Iris pigment epithelial cell (primary cell): ENCODE measurements at regions not wholly inside any gene's neighbourhood (a gene's known extent, or its start where the extent isn't known, plus 50 kb on each side); places are given as distances from the start of the nearest gene placed in this dataset.

Source experiments
- DNase-seq: peaks from one replicate; pipeline ENCODE4 v3.0.0-alpha.2; 2011; ENCODE audit warnings: low read depth

DNA sequence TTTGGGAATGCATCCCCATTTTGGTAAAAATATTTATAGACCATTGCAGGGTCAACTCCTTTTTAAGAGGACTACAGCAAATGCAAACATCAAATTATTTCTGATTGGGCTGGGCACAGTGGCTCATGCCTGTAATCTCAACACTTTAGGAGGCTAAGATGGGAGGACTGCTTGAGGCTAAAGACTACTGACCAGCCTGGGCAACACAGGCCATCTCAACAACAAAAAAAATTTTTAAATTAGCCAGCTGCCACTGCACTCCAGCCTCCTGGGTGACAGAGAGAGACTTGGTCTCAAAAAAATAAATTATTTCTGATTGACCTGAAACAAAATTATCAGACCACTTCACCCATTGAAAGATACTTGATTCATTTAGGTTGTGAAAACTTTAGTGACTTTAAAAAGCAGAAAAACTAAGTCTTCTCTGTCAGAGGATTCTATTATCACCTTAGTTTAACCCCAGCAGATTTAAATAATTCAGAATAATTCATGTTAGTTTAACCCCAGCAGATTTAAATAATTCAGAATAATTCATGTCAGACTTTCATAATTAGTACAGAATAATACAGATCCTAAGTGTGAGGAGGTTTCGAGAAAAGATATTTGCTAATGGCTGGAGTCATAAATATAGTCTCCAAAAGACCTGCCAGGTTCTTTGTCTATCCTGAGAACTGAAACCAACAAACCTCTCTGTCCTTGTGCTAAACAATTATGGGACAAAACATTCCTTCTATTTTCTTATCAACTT lies 183.6 kb upstream of the STT3B start:
- no peak for DNase-seq

DNA sequence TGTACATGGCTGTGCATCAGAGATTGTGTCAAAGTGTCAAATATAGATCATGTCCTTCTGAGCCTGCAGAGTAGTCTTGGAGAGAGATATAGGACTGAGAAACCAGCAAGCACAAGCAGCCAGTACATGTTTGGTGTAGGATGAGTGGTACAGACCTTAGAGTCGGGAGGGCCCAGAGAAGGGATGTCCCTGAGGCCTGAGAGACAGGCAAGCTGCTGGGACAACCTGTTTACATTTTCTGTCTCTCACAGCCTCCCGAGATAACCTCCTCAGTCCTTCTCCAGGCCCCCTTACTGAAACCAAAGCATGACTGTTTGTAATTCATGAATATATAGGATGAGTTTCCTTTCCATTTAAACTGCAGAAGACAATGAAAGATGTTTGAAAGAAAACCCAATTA lies 182.4 kb upstream of the STT3B start:
- no peak for DNase-seq

DNA sequence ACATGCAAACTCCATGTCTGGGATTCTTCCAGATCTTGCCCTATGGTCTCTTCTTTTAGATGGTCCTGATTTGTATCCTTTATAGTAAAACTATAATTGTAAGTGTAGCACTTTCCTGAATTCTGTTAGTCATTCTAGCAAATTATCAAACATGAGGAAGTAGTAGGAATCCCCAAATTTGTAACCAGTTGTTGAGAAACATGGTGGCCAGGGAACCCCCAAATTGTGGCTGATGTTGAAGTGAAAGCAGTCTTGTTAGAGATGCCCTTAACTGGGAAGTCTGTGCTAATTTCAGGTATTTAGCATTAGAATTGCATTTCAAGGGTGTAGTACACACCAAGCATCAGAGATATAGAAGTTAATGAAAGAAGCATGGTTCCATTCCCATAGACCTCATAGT lies 180.4 kb upstream of the STT3B start:
- no peak for DNase-seq

DNA sequence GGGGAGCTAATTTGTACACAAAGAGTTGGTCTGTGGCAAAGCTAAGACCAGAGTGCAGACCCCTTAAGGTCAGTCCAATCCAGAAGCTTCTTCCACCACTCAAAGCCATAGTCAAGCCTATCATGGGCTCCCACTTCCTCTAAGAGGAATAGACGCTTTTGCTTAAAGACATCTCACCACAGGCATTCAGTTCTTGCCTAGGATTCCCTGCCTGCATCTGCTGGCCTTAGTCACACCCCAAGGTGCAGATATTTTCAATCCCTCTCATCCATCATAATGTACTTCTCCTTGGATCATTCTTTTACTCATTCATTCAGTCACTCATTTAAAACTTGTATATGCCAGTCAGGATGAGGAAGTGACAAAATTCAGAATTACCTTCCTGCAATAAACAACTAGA lies 179.6 kb upstream of the STT3B start:
- no peak for DNase-seq

DNA sequence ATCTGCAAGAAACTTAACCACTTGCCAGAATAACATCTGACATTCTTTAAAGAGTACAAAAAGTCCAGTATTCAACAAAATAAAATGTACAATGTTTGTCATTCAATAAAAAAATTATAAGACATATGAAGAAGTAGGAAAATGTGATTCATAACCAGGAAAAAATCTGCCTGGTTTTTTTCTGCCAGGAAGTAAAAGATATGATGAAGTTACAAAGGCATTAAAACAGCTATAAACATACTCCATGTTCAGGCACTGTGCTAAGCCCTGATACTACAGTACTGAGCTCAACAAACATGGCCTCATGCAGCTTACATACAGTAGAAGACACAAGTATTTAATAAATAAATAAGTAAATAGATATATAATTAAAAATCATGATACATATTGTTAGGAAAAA lies 178.4 kb upstream of the STT3B start:
- peak; percentile 60 for DNase-seq

DNA sequence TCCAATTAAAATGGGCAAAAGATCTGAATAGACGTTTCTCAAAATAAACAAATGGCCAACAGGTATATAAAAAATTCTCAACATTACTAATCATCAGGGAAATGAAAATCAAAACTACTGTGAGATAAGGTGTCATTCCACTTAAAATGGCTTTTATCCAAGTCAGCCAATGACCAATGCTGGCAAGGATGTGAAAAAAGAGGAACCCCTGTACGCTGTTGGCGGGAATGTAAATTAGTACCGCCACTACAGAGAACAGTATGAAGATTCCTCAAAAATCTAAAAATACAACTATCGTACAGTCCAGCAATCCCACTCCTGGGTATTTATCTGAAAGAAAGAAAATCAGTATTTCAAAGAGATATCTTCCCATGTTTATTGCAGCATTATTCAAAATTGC lies 176.9 kb upstream of the STT3B start:
- no peak for DNase-seq

DNA sequence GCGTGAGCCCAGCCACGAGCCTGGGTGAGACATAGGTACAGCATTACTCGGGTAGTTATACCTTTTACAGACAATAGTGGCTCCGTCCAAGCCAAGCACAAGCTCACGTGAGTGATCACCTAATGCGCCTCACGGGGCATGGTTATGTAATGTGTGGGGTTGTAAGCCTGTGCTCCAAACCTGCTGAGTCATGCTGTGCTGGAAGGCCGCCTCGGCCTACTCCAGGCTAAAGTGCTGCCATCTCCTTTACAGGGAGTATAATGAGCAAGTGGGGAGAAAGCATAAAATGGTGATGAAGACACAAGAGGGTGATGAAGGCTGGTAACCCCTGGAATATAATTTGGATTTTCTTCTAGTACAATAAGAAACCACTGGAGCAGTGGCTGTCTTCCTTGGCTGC lies 175.8 kb upstream of the STT3B start:
- peak; percentile 71 for DNase-seq

DNA sequence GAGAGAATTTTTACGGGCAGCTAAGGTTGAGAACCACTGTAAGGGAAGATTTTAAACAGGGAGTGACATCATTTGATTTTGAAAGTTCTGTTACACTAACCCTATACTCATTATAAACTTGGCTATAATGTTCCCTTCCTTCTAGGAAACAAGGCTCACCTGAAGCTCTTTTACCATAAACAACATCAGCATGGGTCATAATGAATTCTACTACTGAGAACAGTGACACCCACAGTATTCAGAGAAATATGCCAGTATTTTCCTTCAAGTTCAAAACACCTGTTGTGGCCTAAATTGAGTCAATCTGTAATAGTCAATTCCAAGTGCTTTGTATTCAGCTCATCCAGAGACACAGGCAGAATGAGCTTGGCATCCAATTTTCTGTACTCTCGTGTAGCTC lies 175.3 kb upstream of the STT3B start:
- DNase-seq = no peak

DNA sequence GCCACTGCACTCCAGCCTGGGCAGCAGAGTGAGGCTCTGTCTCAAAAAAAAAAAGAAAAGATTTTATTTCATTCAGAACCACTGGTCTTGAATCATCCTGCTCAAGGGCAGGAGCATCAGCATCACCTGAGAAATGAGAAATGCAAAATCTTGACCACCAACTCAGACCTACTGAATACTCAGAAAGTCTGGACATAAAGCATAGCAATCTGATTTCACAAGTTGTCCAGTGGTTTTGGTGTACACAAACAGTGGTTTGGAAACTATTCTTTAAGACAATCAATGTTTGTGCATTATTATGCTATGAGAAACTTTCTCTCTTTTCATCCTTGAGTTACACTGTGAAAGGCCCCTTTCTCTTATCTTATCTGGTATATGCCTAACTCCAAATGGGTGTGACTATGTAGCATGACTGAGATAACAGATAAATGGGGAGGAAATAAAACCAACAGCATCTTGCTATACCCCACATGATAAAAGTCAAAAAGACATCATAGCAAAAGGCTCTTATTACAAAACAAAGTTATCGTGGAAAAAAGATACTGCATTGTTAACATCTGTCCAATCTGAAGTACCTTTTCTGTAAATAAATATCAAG lies 174.2 kb upstream of the STT3B start:
- DNase-seq = peak; percentile 44

DNA sequence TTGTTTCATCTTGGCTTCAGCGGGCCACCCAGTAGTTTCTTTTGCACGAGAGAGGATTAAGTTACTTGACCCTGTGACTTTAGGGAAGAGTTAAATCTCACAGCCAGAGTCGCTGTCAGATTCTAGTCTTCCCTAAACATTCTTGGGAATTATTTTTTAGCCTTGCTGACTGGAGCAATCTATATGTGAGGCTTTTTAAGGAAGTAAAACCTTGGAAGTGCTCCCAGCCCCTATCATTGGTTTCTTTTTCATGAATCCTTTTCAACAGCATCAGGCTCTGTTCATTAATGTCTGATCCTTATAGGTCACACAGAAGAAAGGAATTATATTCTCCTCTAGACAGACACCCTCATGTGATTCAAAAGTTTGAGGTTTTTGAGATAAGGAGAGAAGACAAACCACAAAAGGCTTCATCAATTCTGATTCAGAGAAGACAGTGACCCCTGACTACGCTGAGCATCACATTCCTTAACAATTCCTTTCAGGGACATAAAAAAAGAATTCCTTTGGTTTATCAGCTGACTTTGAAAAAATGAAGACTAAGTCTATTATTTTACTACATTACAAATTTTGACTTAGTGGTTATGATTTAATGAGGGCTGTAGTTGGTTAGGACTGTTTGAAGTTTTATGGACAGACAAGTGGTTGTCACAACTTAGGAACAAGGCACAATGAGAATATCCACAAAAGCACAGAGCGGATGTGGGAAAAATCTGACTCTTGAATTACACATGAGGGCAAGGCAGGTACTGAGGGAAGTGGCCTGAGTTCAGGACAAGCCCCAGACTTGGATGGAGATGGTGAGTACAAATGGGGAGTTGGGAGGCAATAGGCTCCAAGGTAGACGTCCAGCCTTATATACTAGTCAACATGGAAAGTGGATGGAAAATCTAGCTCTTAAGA lies 171.1 kb upstream of the STT3B start:
- DNase-seq = peak; percentile 90

DNA sequence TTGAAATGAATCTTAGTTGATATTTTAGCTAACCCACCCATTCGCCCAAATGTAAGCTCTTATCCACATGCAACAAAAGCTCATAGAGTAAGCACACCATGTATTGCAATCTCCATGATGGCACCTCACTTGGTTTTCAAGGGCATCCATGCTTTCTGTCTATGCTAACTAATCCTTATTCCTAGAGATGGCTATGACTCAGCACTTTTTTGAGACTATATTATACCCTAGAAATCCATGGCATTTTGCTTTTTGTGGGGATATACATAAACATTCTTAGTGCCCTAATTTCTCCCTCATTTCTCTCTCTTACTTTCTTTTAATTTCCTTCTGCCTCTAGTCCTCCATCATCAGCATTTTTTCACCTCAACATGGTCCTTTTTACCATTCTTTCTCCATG lies 168.5 kb upstream of the STT3B start:
- DNase-seq = peak; percentile 48

DNA sequence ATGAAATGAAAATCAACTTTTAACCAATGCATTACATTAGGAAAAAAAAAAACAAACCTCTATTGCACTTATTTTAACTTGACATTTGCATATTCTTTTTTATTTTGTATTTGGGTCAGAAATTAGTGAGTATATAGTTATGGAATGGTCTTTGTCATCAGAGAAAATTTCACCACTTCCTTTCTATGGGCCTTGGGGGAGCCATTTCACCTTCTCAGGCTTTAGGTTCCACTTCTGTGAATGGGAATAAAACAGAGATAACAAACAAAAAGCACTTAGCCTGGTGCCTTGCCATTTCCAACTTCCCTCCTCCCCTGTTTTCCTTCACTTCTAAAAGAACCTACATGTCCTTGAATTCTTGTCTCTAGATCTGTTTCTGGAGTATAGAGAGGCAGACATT lies 168.0 kb upstream of the STT3B start:
- peak; percentile 84 for DNase-seq

DNA sequence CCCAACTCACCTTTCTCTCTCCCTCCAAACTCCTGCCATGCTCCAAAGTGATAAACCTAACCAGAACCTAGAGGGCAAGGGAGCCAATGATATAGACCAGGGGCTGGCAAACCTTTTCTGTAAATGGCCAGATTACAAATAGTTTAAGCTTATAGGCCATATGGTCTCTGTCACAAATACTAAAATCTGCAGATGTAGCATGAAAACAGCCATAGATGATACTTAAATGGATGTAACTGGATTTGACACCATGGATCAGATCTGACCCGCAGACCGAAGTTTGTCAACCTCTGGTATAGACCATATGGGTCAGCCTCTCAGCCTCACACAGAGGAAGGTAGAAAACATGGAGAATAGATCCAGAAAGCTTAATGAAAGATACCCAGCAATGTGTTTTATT lies 165.2 kb upstream of the STT3B start:
- no peak for DNase-seq

DNA sequence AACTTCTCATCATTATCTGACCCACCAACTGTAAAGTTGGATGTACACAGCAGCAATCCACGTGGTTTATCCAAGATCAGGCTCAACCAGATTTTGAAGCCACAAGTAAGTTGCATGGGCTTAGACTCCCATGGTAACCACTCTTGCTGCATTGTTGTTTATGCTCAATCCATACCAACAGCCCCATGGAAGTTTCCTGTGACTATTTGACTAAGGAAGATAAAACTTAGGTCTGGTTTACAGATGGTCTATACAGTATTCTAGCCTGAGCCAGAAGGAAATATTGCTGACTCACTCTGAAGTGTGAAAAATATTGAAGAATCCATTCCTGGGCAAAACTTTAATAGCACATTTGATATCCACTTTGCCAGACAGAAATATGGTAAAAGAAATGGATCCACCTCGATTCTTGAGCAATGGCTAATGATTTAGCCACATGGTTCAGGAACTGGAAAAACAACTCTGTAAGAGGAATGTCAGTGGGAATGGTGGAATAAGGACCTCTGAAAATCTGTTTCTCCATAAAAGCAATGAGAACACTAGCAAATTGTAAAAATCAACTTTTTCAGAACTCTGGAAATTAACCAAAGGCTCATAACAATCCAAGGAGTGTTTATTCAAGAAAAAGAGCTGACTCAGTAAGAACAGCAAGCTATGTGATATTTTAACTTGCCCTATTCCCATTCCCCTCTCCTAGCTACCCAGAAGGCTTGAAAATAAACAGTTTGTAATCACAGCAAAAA lies 162.9 kb upstream of the STT3B start:
- peak; percentile 53 for DNase-seq

DNA sequence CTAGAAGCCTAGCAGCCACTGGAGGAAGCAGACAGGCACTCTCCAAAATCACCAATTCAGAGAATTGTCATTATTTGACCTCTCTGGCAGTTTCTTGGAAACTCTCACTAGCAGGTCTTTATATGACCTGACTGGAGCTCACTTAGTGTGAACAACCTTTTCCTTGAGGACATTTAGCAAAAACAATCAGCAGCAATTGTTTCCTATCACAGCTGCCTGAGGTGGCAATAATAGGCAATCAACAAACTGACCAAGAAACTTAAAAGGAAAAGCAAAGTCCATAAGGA lies 162.4 kb upstream of the STT3B start:
- no peak for DNase-seq

DNA sequence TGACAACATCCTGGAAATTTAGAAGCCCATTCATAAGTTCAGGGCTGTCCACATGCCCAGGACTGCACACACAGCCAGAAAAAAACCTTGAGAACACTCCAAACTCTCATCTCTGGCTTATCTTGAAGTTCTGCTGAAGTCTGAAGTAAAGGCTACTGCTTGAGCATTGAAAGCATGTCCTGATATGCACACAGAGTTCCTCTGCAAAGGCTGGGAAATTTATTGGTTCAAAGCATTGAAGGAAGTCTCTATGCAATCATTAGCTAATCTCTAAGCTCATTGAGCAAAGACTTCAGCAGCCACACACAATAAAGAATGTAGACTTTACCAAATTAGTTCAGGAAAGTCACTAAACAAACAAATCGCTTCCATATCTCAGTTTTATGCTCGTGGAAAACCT lies 162.0 kb upstream of the STT3B start:
- DNase-seq = peak; percentile 15

DNA sequence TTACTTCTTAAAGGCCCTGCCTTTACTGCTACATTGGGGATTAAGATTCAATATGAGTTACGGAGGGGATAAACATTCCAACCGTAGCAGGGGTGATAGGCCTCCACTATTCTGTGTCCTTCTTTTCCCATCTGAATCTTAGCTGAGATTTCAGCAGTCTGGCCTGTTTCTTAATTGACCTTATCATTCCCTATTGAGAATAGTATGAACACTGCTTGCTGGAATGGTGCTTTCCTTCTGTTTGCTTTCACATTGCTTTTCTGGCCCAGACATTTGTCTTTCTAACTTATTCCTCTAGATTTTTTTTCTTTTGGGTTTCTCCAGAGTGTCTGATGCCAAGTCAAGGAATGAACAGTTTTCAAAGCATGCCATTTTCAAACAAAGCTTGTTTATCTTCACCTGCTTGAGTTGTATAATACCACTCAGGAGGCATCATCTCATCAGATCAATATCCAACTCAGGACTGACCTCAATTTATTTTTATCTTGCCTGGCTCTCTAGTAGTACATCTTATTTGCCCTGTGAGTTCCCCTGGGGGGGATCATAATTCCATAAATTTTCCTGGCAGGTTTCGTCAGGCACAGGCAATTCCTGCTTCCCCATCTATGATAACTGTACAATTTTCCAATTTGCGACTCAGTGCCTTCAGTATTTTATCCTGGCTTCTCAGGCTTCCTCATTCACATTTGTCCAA lies 161.1 kb upstream of the STT3B start:
- no peak for DNase-seq

DNA sequence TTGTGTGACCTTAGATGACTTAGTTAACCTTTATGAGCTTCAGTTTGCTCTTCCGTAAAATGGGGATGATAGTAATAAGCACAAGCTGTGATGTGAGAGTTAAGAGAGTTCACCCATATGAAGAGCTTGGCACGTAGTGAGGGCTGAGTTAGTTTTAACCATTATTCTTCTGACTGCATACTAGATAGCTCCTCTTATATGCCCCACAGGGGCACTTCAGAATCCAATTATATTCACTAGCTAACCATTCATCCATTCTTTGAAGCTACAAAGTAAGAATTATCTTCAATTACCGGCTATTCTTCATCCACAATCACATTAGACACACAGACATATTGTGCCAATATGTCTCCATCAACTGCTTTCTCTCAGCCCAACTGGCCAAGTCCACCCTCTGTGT lies 159.0 kb upstream of the STT3B start:
- no peak for DNase-seq

DNA sequence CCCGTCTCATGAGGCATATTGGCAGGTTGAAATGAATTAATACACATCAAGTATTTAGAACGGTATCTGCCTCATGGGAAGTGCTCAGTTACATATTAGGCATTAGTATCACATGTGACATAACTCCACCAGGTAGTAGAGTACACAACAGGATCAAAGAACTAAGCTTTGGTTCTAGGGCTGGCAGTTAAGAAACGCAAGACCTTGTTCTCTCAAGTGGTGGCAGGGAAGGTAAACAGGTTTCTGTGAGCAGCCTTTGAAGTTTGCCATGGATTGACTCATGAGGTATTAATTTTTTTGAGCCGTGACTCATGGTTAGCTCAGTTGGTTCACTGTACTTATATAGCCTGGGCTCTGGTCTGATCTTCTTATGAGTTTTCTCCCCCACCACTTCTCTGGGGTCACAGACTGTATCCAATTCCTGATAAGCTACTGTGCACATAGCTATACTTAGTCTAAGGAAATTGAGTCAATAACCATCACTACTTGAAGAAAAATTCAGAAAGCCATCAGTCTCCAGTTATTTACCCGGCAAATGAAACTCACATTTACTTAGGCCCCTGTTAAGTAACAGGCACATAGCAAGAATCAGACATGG lies 155.6 kb upstream of the STT3B start:
- DNase-seq = peak; percentile 91

DNA sequence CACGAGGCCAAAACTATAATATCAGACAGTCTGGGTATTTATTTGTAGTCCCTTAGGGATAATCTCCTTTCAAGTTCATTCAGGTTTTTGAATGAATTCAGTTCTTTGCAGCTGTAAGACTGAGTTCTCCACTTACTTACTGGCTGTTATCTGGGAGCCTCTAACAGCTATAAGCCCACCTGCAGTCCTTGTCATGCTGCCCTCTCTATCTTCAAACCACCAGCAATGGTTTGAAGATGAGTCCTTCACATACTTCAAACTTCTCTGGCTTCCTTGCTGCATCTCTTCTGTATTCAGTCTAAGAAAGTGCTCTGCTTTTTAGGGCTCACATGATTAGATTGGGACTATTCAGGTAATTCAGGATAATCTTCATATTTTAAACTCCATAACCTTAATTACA lies 154.5 kb upstream of the STT3B start:
- DNase-seq = no peak

DNA sequence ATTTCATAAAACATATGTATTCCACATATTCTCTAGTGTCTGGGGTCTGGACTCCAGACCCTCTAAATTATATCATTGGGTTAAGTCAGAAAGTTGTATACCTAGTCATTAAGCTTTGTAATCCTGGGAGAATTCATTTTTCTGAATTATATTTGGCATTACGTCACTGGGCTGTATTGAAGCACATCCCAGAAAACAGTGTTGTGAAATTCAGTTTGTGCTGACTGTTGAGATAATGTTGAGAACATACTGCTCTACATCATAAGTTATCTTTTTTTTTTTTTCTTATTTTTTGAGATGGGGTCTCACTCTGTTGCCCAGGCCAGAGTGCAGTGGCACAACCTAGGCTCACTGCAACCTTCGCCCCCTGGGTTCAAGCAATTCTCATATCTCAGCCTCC lies 153.1 kb upstream of the STT3B start:
- DNase-seq = no peak

DNA sequence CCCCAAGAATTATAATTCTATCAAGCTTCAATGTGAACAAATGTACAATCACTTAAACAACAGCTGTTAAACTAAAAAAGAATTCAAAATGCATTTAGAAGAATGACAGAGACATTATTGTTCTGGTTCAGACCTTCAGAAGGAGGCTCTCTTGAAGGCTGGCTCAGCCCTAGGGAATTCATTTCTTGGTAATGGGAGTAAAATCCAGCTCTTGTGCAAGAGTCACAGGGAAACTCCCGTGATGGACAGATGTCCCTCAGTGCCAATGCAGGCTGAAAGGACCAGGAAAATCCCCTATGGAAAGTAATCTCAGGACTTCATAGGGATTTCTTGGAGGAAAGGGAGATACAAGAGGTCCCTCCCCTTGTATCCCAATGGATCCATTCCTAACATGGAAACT lies 149.9 kb upstream of the STT3B start:
- no peak for DNase-seq
